H1 (cell line): ENCODE measurements at regions not wholly inside any gene's neighbourhood (a gene's known extent, or its start where the extent isn't known, plus 50 kb on each side); places are given as distances from the start of the nearest gene placed in this dataset.

Experiments used
- CTCF ChIA-PET: fragments of 300-600 bp; sonication (Branson Sonifier 250); formaldehyde crosslinking; loops from one replicate; lab custom pipeline; 2021; ENCODE audit not compliant: partially characterized antibody; lab: Charles Lee
- POLR2A ChIA-PET: fragments of 300-600 bp; sonication (Branson Sonifier 250); formaldehyde crosslinking; loops from one replicate; lab custom pipeline; 2021; ENCODE audit warnings: inconsistent platforms; ENCODE audit not compliant: partially characterized antibody; lab: Charles Lee
- DNase-seq, 2 experiments: peaks; one replicate each; pipeline versions ENCODE4 v3.0.0 to v3.0.0-alpha.2; 2010 to 2022; ENCODE audit warnings: low spot score in 2 of 2, low read depth in 1 of 2, mixed read lengths in 1 of 2
- FAIRE-seq: peaks from 2 replicates; lab custom pipeline; 2011; peaks lifted over from hg19 to GRCh38; lab: Jason Lieb, UNC
- H2AFZ ChIP-seq: 2 replicates; pipeline ENCODE4 v1.8.1; 2012; ENCODE audit warnings: low read length, inconsistent platforms
- H2AK5ac ChIP-seq: 2 replicates; pipeline ENCODE4 v1.6.1; 2013; ENCODE audit warnings: low read depth, low read length
- H2BK120ac ChIP-seq: replicated peaks from 2 replicates; pipeline ENCODE3; 2013; ENCODE audit warnings: low read depth, low read length, inconsistent platforms
- H2BK12ac ChIP-seq: 2 replicates; pipeline ENCODE4 v1.6.1; 2013; ENCODE audit warnings: low read depth, low read length
- H2BK15ac ChIP-seq: 2 replicates; pipeline ENCODE4 v1.6.1; 2013; ENCODE audit warnings: low read length
- H2BK20ac ChIP-seq: 2 replicates; pipeline ENCODE4 v1.6.1; 2013; ENCODE audit warnings: low read length
- H2BK5ac ChIP-seq: 2 replicates; pipeline ENCODE4 v1.6.1; 2013; ENCODE audit warnings: low read depth, low read length
- H3K14ac ChIP-seq: 2 replicates; pipeline ENCODE4 v1.6.1; 2013; ENCODE audit warnings: inconsistent platforms; ENCODE audit not compliant: insufficient read length
- H3K18ac ChIP-seq: 2 replicates; pipeline ENCODE4 v1.6.1; 2013; ENCODE audit warnings: low read length; ENCODE audit errors: extremely low read depth
- H3K23ac ChIP-seq: 2 replicates; pipeline ENCODE4 v1.6.1; 2013; ENCODE audit warnings: inconsistent platforms; ENCODE audit not compliant: insufficient read length
- H3K23me2 ChIP-seq: 2 replicates; pipeline ENCODE4 v1.6.1; 2013; ENCODE audit warnings: low read depth, low read length
- H3K27ac ChIP-seq: 2 replicates; pipeline ENCODE4 v1.6.1; 2011; ENCODE audit warnings: low read depth, low read length, inconsistent platforms
- H3K27me3 ChIP-seq, 4 experiments: replicated peaks in 1 of 4; 1 replicate in 1 of 4; 2 replicates in 3 of 4; pipeline versions ENCODE4 v1.6.1 to v1.8.1; 2011 to 2013; ENCODE audit warnings: low read length in 3 of 4, mild to moderate bottlenecking in 3 of 4, inconsistent platforms in 2 of 4, mixed read lengths in 2 of 4, moderate library complexity in 1 of 4; ENCODE audit not compliant: control insufficient read depth in 3 of 4, insufficient read depth in 3 of 4; ENCODE audit errors: extremely low read depth in 1 of 4
- H3K36me3 ChIP-seq, 4 experiments: 2 replicates each; pipeline versions ENCODE4 v1.6.1 to v1.8.1; 2011 to 2013; ENCODE audit warnings: mild to moderate bottlenecking in 4 of 4, low read length in 3 of 4, moderate library complexity in 2 of 4, control low read depth in 1 of 4, inconsistent platforms in 1 of 4; ENCODE audit not compliant: insufficient read depth in 4 of 4, control insufficient read depth in 2 of 4
- H3K4ac ChIP-seq: replicated peaks from 2 replicates; pipeline ENCODE3; 2013; ENCODE audit warnings: low read length, low read depth, mixed read lengths, inconsistent platforms; ENCODE audit not compliant: insufficient read length
- H3K4me1 ChIP-seq, 4 experiments: replicated peaks in 1 of 4; 1 replicate in 1 of 4; 2 replicates in 3 of 4; pipeline versions ENCODE4 v1.6.1 to v1.8.1; 2011 to 2013; ENCODE audit warnings: low read length in 3 of 4, inconsistent platforms in 2 of 4, mixed read lengths in 1 of 4; ENCODE audit not compliant: insufficient read depth in 4 of 4, control insufficient read depth in 3 of 4
- H3K4me2 ChIP-seq, 2 experiments: 2 replicates each; pipeline versions ENCODE4 v1.6.1 to v1.8.1; 2011 to 2013; ENCODE audit warnings: low read depth in 2 of 2, low read length in 2 of 2, control low read depth in 1 of 2, inconsistent platforms in 1 of 2, mild to moderate bottlenecking in 1 of 2; ENCODE audit not compliant: insufficient read depth in 1 of 2
- H3K4me3 ChIP-seq, 4 experiments: fragments of 200-600, 300-600 bp in 1 of 4; sonication (generic), shearing (Covaris generic), sonication (Bioruptor Twin) in 1 of 4; 2 replicates each; pipeline versions ENCODE4 v1.5.1 to v1.8.1; 2011 to 2016; ENCODE audit warnings: low read length in 4 of 4, low read depth in 3 of 4, control low read depth in 2 of 4, inconsistent platforms in 2 of 4, mild to moderate bottlenecking in 2 of 4, mixed read lengths in 1 of 4, moderate library complexity in 1 of 4; ENCODE audit not compliant: insufficient read depth in 2 of 4; ENCODE audit errors: extremely low read depth in 1 of 4
- H3K56ac ChIP-seq: replicated peaks from 2 replicates; pipeline ENCODE3; 2013; ENCODE audit warnings: low read depth, mild to moderate bottlenecking, mixed read lengths, low read length, inconsistent platforms; ENCODE audit not compliant: insufficient read length
- H3K79me1 ChIP-seq: 2 replicates; pipeline ENCODE4 v1.6.1; 2013; ENCODE audit warnings: low read depth, low read length, control low read depth
- H3K79me2 ChIP-seq, 2 experiments: 2 replicates each; pipeline versions ENCODE4 v1.6.1 to v1.8.1; 2012 to 2013; ENCODE audit warnings: low read length in 2 of 2, mild to moderate bottlenecking in 2 of 2, inconsistent platforms in 1 of 2; ENCODE audit not compliant: insufficient read depth in 2 of 2, control insufficient read depth in 1 of 2
- H3K9ac ChIP-seq, 4 experiments: replicated peaks in 1 of 4; 1 replicate in 1 of 4; 2 replicates in 3 of 4; pipeline versions ENCODE4 v1.6.1 to v1.8.1; 2011 to 2013; ENCODE audit warnings: low read depth in 3 of 4, low read length in 3 of 4, control low read depth in 2 of 4, mild to moderate bottlenecking in 2 of 4, moderate library complexity in 2 of 4, inconsistent platforms in 1 of 4; ENCODE audit errors: extremely low read depth in 1 of 4
- H3K9me3 ChIP-seq, 2 experiments: 2 replicates each; pipeline versions ENCODE4 v1.6.1 to v1.8.1; 2012 to 2013; ENCODE audit warnings: mild to moderate bottlenecking in 2 of 2, moderate library complexity in 2 of 2, control low read depth in 1 of 2, inconsistent platforms in 1 of 2, low read depth in 1 of 2, low read length in 1 of 2, mixed read lengths in 1 of 2; ENCODE audit not compliant: insufficient read depth in 2 of 2
- H4K20me1 ChIP-seq, 2 experiments: replicated peaks in 1 of 2; 2 replicates each; pipeline versions ENCODE3 to v1.8.1; 2011 to 2013; ENCODE audit warnings: inconsistent platforms in 2 of 2, low read length in 2 of 2, mild to moderate bottlenecking in 1 of 2; ENCODE audit not compliant: insufficient read depth in 2 of 2, control insufficient read depth in 1 of 2
- H4K5ac ChIP-seq: 2 replicates; pipeline ENCODE4 v1.6.1; 2013; ENCODE audit warnings: low read length, low read depth, mixed read lengths, inconsistent platforms; ENCODE audit not compliant: insufficient read length
- H4K8ac ChIP-seq: 2 replicates; pipeline ENCODE4 v1.8.0; 2013; ENCODE audit warnings: mild to moderate bottlenecking, moderate library complexity, low read length, inconsistent platforms; ENCODE audit not compliant: insufficient read depth; ENCODE audit errors: extremely low read depth
- H4K91ac ChIP-seq: replicated peaks from 2 replicates; pipeline ENCODE3; 2013; ENCODE audit warnings: low read length, mixed read lengths, inconsistent platforms; ENCODE audit not compliant: insufficient read length
- POLR2A ChIP-seq, 2 experiments: IDR thresholded peaks; 1 replicate in 1 of 2; 2 replicates in 1 of 2; pipeline ENCODE4 v1.6.1; 2011; ENCODE audit warnings: low read depth in 2 of 2, low read length in 2 of 2, mild to moderate bottlenecking in 2 of 2; ENCODE audit errors: control extremely low read depth in 1 of 2
- SAP30 ChIP-seq: fragments of 300-600 bp; sonication (generic); IDR thresholded peaks from 2 replicates; pipeline ENCODE4 v1.7.1; 2012; ENCODE audit warnings: low read length, moderate library complexity, mild to moderate bottlenecking, inconsistent platforms; ENCODE audit not compliant: insufficient read depth, insufficient replicate concordance
- SIN3A ChIP-seq, 2 experiments: IDR thresholded peaks in 1 of 2; conservative IDR thresholded peaks in 1 of 2; 2 replicates each; pipeline ENCODE4 v1.6.1; 2011 to 2012; ENCODE audit warnings: low read length in 2 of 2, improper control_type of control experiment in 1 of 2, low read depth in 1 of 2, mild to moderate bottlenecking in 1 of 2
- SIX5 ChIP-seq: IDR thresholded peaks from 2 replicates; pipeline ENCODE4 v1.6.1; 2011; ENCODE audit warnings: mild to moderate bottlenecking, low read depth, low read length
- TAF7 ChIP-seq: optimal IDR thresholded peaks from 2 replicates; pipeline ENCODE3; 2011; ENCODE audit warnings: low read depth, mild to moderate bottlenecking, inconsistent platforms, low read length, moderate library complexity, borderline replicate concordance
- WGBS, 2 experiments: shearing (Covaris generic) in 1 of 2; methylation state at CpG; one replicate each; pipeline versions ENCODE4 v1.1.6 to v1.1.7; 2013 to 2015; ENCODE audit warnings: low lambda C conversion rate in 2 of 2, mixed read lengths in 2 of 2, inconsistent platforms in 1 of 2, low coverage in 1 of 2, missing lambda C conversion rate in 1 of 2; ENCODE audit not compliant: insufficient replicate concordance in 2 of 2, insufficient coverage in 1 of 2, insufficient read length in 1 of 2; ENCODE audit errors: extremely low coverage in 1 of 2, missing lambda C conversion rate in 1 of 2; 5-methylcytosine and 5-hydroxymethylcytosine counted together

GRCh38 chr20:21633829-21634228 lies 71.6 kb upstream of the PAX1 start:
- Histone ChIP-seq H3K4me3 (no peak overlapping the region), H3K36me3 (no peaks in the 10 kb centered on the region), H3K23me2 (no peaks in the 10 kb centered on the region), H2AFZ (no peak overlapping the region), H3K79me1 (no peaks in the 10 kb centered on the region), H3K27ac (no peak overlapping the region), H2BK15ac (no peak overlapping the region), H4K5ac (no peak overlapping the region), H2BK120ac (no peak overlapping the region), H2BK12ac (no peak overlapping the region), H4K91ac (no peak overlapping the region), H3K4ac (no peak overlapping the region), H3K4me2 (no peak overlapping the region), H2BK5ac (no peak overlapping the region), H3K9me3 (no peaks in the 10 kb centered on the region), H3K9ac (no peak overlapping the region), H2BK20ac (no peak overlapping the region), H3K23ac (no peak overlapping the region), H4K8ac (no peak overlapping the region), H2AK5ac (no peak overlapping the region), H3K56ac (no peak overlapping the region), H3K79me2 (no peaks in the 10 kb centered on the region), H3K14ac (no peak overlapping the region), H3K27me3 (no peaks in the 10 kb centered on the region), H4K20me1 (no peaks in the 10 kb centered on the region), H3K4me1 (no peaks in the 10 kb centered on the region), H3K18ac (no peak overlapping the region)
- DNase-seq (no peak), FAIRE-seq (no peak)
- WGBS, 2 experiments: 92% methylated on average over 4 of the region's 4 CpGs; no CpG with 5 or more reads in 1 of the 2 experiments
- TF ChIP-seq SIN3A (conservative IDR thresholded peaks at IDR 0.05 in 1 of 2, IDR thresholded peaks at IDR 0.05 in 1 of 2; ENCODE audit: low read depth in 1 of 2, low read length in 2 of 2) (no peak), POLR2A (IDR thresholded peaks at IDR 0.05; ENCODE audit: control extremely low read depth in 1 of 2, low read depth in 2 of 2, low read length in 2 of 2) (no peak), SIX5 (no peak), TAF7 (no peak), SAP30 (no peak)
- POLR2A ChIA-PET: no interaction called here
- CTCF ChIA-PET: interaction anchor here (0.6 to 1.2 kb wide), 2 partner anchors 73 to 206 kb away, joined by 3 to 5 read pairs; no protein-coding TSS in a partner anchor
